GM12891 (cell line): ENCODE measurements at regions not wholly inside any gene's neighbourhood (a gene's known extent, or its start where the extent isn't known, plus 50 kb on each side); places are given as distances from the start of the nearest gene placed in this dataset.

Experiments
- POLR2A ChIP-seq: IDR thresholded peaks from 2 replicates; pipeline ENCODE4 v1.6.1; 2011; ENCODE audit warnings: low read depth, low read length, control low read depth
- POLR2AphosphoS5 ChIP-seq: IDR thresholded peaks from 2 replicates; pipeline ENCODE4 v1.6.1; 2011; ENCODE audit warnings: low read depth, low read length, control low read depth
- POU2F2 ChIP-seq: IDR thresholded peaks from 2 replicates; pipeline ENCODE4 v1.6.1; 2011; ENCODE audit warnings: low read depth, mild to moderate bottlenecking, control low read depth, low read length, moderate library complexity
- SPI1 ChIP-seq: IDR thresholded peaks from 2 replicates; pipeline ENCODE4 v1.6.1; 2011; ENCODE audit warnings: low read depth, low read length, control low read depth
- TAF1 ChIP-seq: IDR thresholded peaks from 2 replicates; pipeline ENCODE4 v1.6.1; 2011; ENCODE audit warnings: low read depth, low read length, control low read depth

DNA sequence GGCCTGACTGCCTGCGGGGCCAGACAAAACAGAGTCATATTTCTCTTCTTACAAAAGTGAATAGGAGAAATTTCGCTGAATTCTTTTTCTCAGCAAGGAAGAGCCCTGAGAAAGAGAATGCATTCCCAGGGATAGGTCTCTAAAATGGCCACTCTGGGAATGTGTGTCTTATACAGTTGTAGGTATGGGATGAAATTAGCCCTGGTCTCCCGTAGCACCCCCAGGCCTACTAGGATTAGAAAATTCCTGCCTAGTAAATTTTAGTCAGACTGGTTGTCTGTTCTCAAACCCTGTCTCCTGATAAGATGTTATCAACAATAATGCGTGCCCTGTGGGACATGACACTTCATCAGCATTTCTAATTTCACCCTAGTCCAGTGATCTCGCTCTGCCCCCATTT, 920.1 kb downstream of the LTN1 start:
- TF ChIP-seq POLR2AphosphoS5 (no peak), POLR2A (no peak), TAF1 (no peak), POU2F2 (no peak), SPI1 (no peak)
